ENCODE measurements at regions not wholly inside any gene's neighbourhood (a gene's known extent, or its start where the extent isn't known, plus 50 kb on each side); places are given as distances from the start of the nearest gene placed in this dataset.

GRCh38 chr2:104102615-104103014, 751.3 kb upstream of the POU3F3 start:
- no peak for TF ChIP-seq REST (IDR thresholded peaks at IDR 0.05; ENCODE audit: low read depth)
- TF ChIP-seq EGR1 (IDR thresholded peaks at IDR 0.05): no peak
- TF ChIP-seq TAF1 (IDR thresholded peaks at IDR 0.05; ENCODE audit: low read depth): no peak
- no peak for TF ChIP-seq TEAD4 (IDR thresholded peaks at IDR 0.05)
- no peak for TF ChIP-seq YY1 (IDR thresholded peaks at IDR 0.05; ENCODE audit: low read depth)
- no peak for TF ChIP-seq FOXM1 (IDR thresholded peaks at IDR 0.05; ENCODE audit: borderline replicate concordance, low read depth)
- no peak for TF ChIP-seq EP300 (IDR thresholded peaks at IDR 0.05; ENCODE audit: borderline replicate concordance)
- TF ChIP-seq CREB1 (IDR thresholded peaks at IDR 0.05; ENCODE audit: low read depth): no peak
- no peak for TF ChIP-seq RAD21 (IDR thresholded peaks at IDR 0.05; ENCODE audit: low read depth)
- no peak for TF ChIP-seq NFIC (IDR thresholded peaks at IDR 0.05)

DNA sequence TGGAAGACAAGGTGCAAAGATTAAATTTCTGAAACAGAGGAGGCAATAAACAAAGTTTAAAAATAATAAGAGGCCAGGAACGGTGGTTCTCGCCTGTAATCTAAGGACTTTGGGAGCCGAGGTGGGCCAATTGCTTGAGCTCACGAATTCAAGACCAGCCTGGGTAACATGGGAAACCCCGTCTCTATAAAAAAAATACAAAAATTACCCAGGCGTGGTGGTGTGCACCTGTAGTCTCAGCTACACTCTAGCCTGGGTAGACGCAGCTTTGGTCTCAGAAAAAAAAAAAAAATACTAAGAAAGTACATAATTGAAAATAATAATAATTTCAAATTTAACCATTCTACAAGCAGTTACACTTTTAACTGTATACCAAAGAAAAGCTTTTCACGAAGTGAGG, 744.6 kb upstream of the POU3F3 start:
- TF ChIP-seq ZBTB7A (IDR thresholded peaks at IDR 0.05; ENCODE audit: low read depth) (no peak), TCF12 (IDR thresholded peaks at IDR 0.05; ENCODE audit: low read depth) (no peak), RAD21 (IDR thresholded peaks at IDR 0.05; ENCODE audit: low read depth) (no peak), CREB1 (IDR thresholded peaks at IDR 0.05; ENCODE audit: low read depth) (no peak), REST (IDR thresholded peaks at IDR 0.05; ENCODE audit: low read depth) (no peak), CEBPB (IDR thresholded peaks at IDR 0.05) (no peak), EP300 (IDR thresholded peaks at IDR 0.05; ENCODE audit: borderline replicate concordance) (no peak), FOXM1 (IDR thresholded peaks at IDR 0.05; ENCODE audit: borderline replicate concordance, low read depth) (no peak), NFIC (IDR thresholded peaks at IDR 0.05) (no peak), TEAD4 (IDR thresholded peaks at IDR 0.05) (no peak), YY1 (IDR thresholded peaks at IDR 0.05; ENCODE audit: low read depth) (no peak)
- TF ChIP-seq, protein P1, sequence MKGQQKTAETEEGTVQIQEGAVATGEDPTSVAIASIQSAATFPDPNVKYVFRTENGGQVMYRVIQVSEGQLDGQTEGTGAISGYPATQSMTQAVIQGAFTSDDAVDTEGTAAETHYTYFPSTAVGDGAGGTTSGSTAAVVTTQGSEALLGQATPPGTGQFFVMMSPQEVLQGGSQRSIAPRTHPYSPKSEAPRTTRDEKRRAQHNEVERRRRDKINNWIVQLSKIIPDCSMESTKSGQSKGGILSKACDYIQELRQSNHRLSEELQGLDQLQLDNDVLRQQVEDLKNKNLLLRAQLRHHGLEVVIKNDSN (IDR thresholded peaks at IDR 0.05): no peak

DNA sequence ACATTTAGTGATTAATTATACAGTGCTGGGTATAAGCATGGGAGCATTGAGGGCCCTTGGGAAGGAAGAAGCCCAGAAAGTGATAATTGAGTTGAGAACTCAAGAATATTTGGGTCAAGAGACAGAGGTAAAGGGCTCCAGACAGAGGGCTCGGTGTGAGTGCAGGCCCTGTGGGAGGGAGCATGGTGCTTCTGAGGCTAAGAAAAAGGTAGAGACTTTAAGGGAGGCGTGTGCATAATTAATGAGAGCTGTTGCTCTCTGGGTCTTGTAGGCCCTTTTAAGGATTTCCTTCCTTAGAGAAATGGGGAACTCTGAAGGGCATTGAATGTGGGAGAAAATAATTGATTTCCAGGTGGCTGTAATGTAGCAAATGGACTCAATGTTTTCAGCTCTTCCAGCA, 735.0 kb upstream of the POU3F3 start:
- TF ChIP-seq CREB1 (IDR thresholded peaks at IDR 0.05; ENCODE audit: low read depth) (no peak), EP300 (IDR thresholded peaks at IDR 0.05; ENCODE audit: borderline replicate concordance) (no peak), CEBPB (IDR thresholded peaks at IDR 0.05) (no peak), TEAD4 (IDR thresholded peaks at IDR 0.05) (no peak), YY1 (IDR thresholded peaks at IDR 0.05; ENCODE audit: low read depth) (no peak), TAF1 (IDR thresholded peaks at IDR 0.05; ENCODE audit: low read depth) (no peak), RAD21 (IDR thresholded peaks at IDR 0.05; ENCODE audit: low read depth) (no peak), REST (IDR thresholded peaks at IDR 0.05; ENCODE audit: low read depth) (no peak), NFIC (IDR thresholded peaks at IDR 0.05) (no peak), EGR1 (IDR thresholded peaks at IDR 0.05) (no peak), MAX (IDR thresholded peaks at IDR 0.05) (no peak), TCF12 (IDR thresholded peaks at IDR 0.05; ENCODE audit: low read depth) (no peak), FOXM1 (IDR thresholded peaks at IDR 0.05; ENCODE audit: borderline replicate concordance, low read depth) (no peak), ZBTB7A (IDR thresholded peaks at IDR 0.05; ENCODE audit: low read depth) (no peak)
- TF ChIP-seq, protein P1 (IDR thresholded peaks at IDR 0.05): no peak

- no peak for TF ChIP-seq MAX (IDR thresholded peaks at IDR 0.05)
- TF ChIP-seq REST (IDR thresholded peaks at IDR 0.05; ENCODE audit: low read depth): no peak
- no peak for TF ChIP-seq NFIC (IDR thresholded peaks at IDR 0.05)
- TF ChIP-seq ZBTB7A (IDR thresholded peaks at IDR 0.05; ENCODE audit: low read depth): no peak
- no peak for TF ChIP-seq TEAD4 (IDR thresholded peaks at IDR 0.05)
Observed at GRCh38 chr2:104120171-104120570, 733.7 kb upstream of the POU3F3 start.
